Esophagus mucosa (tissue), 1 donor: ENCODE measurements at regions not wholly inside any gene's neighbourhood (a gene's known extent, or its start where the extent isn't known, plus 50 kb on each side); places are given as distances from the start of the nearest gene placed in this dataset.
"Not testable (repeated sequence)": the region's sequence is repeated elsewhere in the genome, so short reads cannot be mapped to it uniquely, and the experiment has no call there.

Source experiments
- ATAC-seq: fragments of 200-7000 bp; cut with Tn5 transposase; one replicate; pipeline ENCODE4 v1.9.1; 2020
- donor health status: DM: yes; HTN: yes; CAD: no.

- ATAC-seq, result no peak
Observed at GRCh38 chr4:75422998-75423397, 91.2 kb downstream of the RCHY1 start.

GRCh38 chr4:75412746-75413145 lies 101.5 kb downstream of the RCHY1 start:
- ATAC-seq, result no peak

DNA sequence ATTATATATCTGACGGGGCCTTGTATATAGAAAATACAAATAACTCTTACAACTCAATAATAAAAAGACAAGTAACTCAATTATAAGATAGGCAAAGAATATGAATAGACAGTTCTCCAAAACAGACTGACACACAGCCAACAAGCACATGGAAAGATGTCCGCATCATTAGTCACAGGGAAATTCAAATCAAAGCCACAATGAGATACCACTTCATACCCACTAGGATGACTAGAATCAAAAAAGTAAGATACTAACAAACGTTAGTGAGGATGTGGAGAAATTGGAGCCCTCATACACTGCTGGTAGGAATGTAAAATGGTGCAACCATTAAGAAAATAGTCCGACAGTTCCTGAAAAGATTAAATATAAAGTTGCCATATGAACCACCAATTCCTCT lies 115.7 kb downstream of the RCHY1 start:
- no peak for ATAC-seq

- no peak for ATAC-seq
Observed at GRCh38 chr4:75391489-75392166, 122.6 kb downstream of the RCHY1 start.

- not testable (repeated sequence) for ATAC-seq
Observed at GRCh38 chr4:75386426-75386825, 127.8 kb downstream of the RCHY1 start.

- ATAC-seq, result no peak
Observed at GRCh38 chr4:75385106-75385505, 129.1 kb downstream of the RCHY1 start.

- no peak for ATAC-seq
Observed at GRCh38 chr4:75376543-75376942, 137.7 kb downstream of the RCHY1 start.

DNA sequence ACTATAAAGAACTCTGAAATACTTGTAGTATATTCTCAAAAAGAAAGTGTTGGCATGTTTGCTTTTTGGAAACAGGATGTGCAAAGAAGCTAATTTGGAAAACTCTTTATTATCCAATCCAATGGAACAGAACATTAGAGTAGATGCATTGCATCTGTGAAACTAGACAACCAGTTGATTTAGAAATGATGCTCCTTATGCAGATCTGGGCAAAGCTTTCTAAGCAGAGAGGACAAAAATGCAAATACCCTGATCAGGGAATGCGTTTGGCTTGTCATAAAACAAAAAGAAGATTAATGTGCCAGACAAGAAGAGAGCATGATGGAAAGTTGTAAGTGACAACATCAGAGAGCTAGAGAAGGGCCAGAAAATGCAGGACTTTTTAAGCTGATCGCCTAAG lies 142.3 kb downstream of the RCHY1 start:
- no peak for ATAC-seq

DNA sequence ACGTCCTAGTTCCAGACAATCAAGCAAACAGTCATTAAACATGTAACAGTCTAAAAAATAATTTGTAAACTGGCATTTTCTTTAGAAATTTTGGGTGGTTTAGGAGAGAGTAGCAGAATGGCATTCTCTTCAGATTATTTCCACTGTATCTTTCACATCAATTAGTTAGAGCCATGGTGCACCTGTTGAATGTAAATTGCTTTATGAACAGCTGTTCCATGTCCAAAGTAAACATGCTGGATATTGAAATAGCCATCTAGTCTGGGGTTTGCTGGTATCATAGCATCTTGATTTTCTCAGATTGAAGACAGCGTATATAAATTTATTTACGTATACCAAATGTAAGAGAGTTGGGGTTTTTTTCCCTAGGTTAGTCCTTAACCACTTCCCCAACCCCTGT lies 143.6 kb downstream of the RCHY1 start:
- ATAC-seq, result no peak

GRCh38 chr4:75345423-75345822 lies 168.8 kb downstream of the RCHY1 start:
- no peak for ATAC-seq

- ATAC-seq, result no peak
Observed at GRCh38 chr4:75344915-75345314, 169.3 kb downstream of the RCHY1 start.

- ATAC-seq, result no peak
Observed at GRCh38 chr4:75343333-75343732, 170.9 kb downstream of the RCHY1 start.

GRCh38 chr4:75340561-75340960 lies 173.6 kb downstream of the RCHY1 start:
- no peak for ATAC-seq

DNA sequence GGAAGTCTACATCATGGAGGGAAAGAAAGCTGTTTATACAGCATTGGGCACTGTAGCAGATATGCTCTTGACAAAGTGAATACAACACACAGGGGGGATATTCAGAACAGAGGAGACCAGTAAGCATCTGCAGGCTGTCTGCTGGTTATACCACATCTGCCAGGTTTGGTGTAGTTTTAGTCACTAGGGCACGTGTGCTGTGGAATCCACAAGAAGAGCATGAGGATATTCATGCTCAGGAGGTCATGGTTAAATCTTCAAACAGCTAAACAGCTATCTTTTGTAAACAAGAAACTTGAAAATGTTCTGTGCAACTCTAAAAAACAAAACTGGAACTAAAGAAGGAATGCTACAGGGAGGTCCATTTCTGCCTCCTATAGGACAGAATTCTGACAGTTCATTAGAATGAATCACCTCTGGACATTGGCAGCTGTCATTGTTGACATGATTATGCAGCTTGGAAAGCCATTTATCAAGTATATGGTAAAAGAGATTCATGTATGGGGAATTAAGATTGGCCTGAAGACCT lies 175.8 kb downstream of the RCHY1 start:
- no peak for ATAC-seq

GRCh38 chr4:75327804-75328512 lies 186.2 kb downstream of the RCHY1 start:
- no peak for ATAC-seq

DNA sequence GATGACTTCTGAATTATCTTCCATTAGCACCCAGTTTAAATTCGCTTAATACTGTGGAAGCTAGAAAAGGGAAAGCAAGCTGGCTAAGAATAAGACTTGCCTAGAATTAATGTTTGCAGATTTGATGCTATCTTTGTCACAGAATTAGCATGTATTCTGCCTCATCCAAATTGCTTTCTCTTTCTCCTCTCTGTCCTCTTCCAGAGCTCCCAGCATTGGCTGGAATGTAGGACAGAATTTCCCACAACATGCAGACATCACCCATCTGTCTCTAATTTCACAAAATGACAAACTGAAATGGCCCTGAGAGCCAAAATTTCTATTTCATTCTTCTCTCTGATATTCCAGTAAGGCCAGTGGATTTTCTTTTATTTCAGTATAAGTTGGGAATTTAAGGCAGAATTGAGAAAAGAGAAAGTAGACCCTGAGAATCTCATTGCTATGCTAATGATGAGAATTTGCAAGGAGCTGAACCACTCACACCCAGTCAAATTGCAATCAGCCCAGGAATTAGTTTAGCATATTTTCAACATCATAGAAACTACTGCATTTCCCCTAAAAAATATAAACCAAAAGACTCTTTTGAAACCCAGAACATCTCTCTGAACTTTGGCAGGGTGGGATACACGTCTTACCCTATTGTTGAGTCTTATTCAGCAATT lies 188.8 kb downstream of the RCHY1 start:
- no peak for ATAC-seq

DNA sequence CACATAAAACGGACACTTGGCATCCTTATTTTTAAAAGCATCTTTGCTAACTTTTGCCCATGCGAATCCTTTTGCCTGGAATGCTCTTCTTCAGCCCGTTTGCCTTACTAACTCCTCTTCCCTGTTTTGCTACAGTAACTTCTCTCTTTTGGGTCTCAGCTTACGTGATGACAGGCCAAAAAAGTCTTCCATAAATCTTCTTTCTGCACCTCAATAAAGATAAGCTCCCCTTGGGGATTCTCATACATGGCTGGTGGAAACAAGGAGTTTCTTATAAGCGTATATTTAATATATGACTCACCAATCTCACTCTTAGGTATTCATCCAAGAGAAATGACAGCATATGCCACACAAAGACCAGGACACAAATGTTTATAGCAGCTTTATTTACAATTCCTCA lies 192.7 kb downstream of the RCHY1 start:
- ATAC-seq, result no peak

- not testable (repeated sequence) for ATAC-seq
Observed at GRCh38 chr4:75317641-75318040, 196.6 kb downstream of the RCHY1 start.

DNA sequence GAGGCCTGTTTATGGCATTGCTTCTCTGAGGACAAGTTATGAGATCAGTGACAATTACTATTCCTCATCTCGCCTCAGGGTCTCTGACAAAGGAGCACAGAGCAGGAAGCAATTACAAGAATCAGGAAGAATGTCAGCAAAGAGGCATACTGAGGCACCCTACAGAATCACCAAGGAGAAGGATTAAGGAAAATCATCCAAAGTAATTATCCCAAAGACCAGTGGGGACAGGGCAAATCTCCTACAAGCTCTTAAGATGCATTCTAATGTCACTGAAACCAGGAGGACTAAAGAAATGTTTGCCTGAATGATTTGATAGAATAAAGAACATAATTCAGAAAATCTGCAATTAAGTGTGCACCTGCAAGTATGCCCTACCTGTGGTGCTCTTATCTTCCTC lies 206.2 kb downstream of the RCHY1 start:
- ATAC-seq, result no peak

DNA sequence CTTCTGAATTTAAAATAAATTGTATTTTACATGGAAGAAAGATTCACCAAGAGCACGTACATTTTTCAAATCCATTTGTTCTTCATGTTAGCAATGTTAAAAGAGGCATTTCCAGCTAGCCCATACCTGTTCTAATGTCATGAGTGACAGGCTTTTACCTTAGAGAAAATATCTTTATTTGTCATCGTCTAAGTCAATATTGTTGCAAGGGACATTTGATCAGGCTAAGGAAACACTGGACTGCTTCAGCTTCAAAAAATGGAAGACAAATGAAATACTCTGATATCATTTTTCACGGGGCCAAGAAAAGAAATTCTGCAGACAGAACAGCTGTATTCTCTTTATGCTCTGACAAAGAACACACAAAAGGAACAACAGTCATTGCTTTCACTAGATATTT lies 207.7 kb downstream of the RCHY1 start:
- ATAC-seq, result no peak

GRCh38 chr4:75302648-75303047 lies 211.6 kb downstream of the RCHY1 start:
- peak; percentile 70 for ATAC-seq

- peak; percentile 87 for ATAC-seq
Observed at GRCh38 chr4:75289914-75290582, 224.2 kb downstream of the RCHY1 start.
